ENCODE measurements at regions not wholly inside any gene's neighbourhood (a gene's known extent, or its start where the extent isn't known, plus 50 kb on each side); places are given as distances from the start of the nearest gene placed in this dataset.

DNA sequence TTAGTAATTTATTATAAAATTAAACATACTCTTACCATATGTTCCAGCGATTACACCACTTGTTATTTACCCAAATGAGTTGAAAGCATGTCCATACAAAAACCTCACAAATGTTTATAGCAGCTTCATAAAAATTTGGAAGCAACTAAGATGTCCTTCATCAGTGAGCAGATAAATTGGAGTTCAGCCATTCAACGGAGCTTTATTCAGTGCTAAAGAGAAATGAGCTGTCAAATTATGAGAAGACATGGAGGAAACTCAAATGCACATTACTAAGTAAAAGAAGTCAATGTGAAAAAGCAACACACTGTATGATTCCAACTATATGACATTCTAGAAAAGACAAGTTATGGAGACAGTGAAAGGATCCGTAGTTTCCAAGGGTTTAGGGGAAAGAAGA lies 606.7 kb upstream of the TMPRSS15 start:
- TF ChIP-seq, protein P1, sequence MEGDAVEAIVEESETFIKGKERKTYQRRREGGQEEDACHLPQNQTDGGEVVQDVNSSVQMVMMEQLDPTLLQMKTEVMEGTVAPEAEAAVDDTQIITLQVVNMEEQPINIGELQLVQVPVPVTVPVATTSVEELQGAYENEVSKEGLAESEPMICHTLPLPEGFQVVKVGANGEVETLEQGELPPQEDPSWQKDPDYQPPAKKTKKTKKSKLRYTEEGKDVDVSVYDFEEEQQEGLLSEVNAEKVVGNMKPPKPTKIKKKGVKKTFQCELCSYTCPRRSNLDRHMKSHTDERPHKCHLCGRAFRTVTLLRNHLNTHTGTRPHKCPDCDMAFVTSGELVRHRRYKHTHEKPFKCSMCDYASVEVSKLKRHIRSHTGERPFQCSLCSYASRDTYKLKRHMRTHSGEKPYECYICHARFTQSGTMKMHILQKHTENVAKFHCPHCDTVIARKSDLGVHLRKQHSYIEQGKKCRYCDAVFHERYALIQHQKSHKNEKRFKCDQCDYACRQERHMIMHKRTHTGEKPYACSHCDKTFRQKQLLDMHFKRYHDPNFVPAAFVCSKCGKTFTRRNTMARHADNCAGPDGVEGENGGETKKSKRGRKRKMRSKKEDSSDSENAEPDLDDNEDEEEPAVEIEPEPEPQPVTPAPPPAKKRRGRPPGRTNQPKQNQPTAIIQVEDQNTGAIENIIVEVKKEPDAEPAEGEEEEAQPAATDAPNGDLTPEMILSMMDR (conservative IDR thresholded peaks at IDR 0.05; ENCODE audit: low read length), result no peak
- TF ChIP-seq EZH2phosphoT487 (IDR thresholded peaks at IDR 0.05; ENCODE audit: borderline replicate concordance, low read depth, low read length), result no peak

Data from OCI-LY7 (cell line).